ENCODE measurements at regions not wholly inside any gene's neighbourhood (a gene's known extent, or its start where the extent isn't known, plus 50 kb on each side); places are given as distances from the start of the nearest gene placed in this dataset.
A peak's percentile ranks its signal among the peaks of the same experiment; 100 is the strongest.
"Not testable (repeated sequence)": the region's sequence is repeated elsewhere in the genome, so short reads cannot be mapped to it uniquely, and the experiment has no call there.

DNA sequence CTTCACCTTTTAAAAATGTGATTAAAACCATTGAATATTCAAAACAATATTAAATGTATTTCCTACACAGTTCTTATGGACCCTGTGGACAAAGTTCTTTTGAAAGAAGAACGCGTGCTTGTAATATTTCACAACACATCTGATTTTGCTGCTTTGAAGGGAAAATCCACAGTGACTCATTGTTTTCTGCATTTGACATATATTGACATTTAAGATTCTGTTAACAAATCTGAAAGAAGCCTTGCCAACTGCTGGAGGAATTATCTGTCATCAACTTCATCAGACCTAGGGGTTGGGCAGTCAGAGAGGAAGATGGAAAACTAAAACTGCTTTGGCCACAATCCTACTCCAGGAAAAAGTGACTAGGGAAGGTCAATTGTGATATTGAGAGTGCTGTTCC lies 56.9 kb upstream of the RASEF start:
- DNase-seq: no peak
- no peaks in the 10 kb centered on the region for H3K4me1 Mint-ChIP-seq (ENCODE audit: low read depth, unreplicated experiment)

DNA sequence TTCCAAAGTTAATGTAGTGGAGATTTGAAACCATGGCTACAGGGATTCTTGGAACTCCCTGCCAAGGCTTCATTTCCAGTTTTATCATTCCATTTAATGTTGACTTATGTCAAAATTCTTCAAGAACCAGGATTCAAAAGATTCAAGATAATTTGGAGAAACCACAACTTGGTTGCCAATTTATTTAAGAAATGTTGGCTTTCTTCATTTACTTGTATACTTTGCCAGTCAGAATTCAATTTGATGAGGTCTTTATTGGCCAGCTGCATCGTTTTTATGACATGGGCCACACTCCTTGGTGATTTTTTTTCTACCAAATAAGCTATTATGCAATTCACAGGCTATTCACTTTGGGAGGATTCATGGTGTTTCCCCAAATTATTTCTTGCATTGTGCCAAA lies 53.1 kb upstream of the RASEF start:
- Mint-ChIP-seq H3K27ac (ENCODE audit: unreplicated experiment) (no peak overlapping the region), H3K4me3 (ENCODE audit: unreplicated experiment) (no peak overlapping the region), H3K4me1 (ENCODE audit: low read depth, unreplicated experiment) (no peaks in the 10 kb centered on the region), H3K36me3 (ENCODE audit: insufficient read depth, unreplicated experiment) (no peaks in the 10 kb centered on the region), H3K27me3 (ENCODE audit: insufficient read depth, unreplicated experiment) (no peaks in the 10 kb centered on the region), H3K9me3 (ENCODE audit: unreplicated experiment) (no peaks in the 10 kb centered on the region)
- ChIA-PET POLR2A (no interaction called here), CTCF (no interaction called here)
- Histone ChIP-seq H3K4me3 (ENCODE audit: low read depth, low read length) (no peak overlapping the region), H3K9me3 (no peaks in the 10 kb centered on the region), H3K36me3 (ENCODE audit: control insufficient read depth, insufficient read depth, low read length) (no peaks in the 10 kb centered on the region), H3K4me1 (no peaks in the 10 kb centered on the region), H3K27me3 (replicated peaks; ENCODE audit: control insufficient read depth, insufficient read depth, low read length) (no peaks in the 10 kb centered on the region)
- no peak for DNase-seq
- no TSS peak for BruUV-seq (replicated peaks)
- TF ChIP-seq, protein P1, sequence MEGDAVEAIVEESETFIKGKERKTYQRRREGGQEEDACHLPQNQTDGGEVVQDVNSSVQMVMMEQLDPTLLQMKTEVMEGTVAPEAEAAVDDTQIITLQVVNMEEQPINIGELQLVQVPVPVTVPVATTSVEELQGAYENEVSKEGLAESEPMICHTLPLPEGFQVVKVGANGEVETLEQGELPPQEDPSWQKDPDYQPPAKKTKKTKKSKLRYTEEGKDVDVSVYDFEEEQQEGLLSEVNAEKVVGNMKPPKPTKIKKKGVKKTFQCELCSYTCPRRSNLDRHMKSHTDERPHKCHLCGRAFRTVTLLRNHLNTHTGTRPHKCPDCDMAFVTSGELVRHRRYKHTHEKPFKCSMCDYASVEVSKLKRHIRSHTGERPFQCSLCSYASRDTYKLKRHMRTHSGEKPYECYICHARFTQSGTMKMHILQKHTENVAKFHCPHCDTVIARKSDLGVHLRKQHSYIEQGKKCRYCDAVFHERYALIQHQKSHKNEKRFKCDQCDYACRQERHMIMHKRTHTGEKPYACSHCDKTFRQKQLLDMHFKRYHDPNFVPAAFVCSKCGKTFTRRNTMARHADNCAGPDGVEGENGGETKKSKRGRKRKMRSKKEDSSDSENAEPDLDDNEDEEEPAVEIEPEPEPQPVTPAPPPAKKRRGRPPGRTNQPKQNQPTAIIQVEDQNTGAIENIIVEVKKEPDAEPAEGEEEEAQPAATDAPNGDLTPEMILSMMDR (IDR thresholded peaks at IDR 0.05; ENCODE audit: insufficient read depth in 1 of 2, low read depth in 1 of 2, low read length in 1 of 2, severe bottlenecking in 1 of 2, unreplicated experiment in 1 of 2): no peak
- intact Hi-C loops (cut with micrococcal nuclease; ENCODE audit: unreplicated experiment): no loop called here

More for the DNA sequence above, 56.9 kb upstream of the RASEF start:
- H3K4me1 ChIP-seq: no peaks in the 10 kb centered on the region
- intact Hi-C loops (cut with micrococcal nuclease; ENCODE audit: unreplicated experiment): no loop called here
- H3K4me3 Mint-ChIP-seq (ENCODE audit: unreplicated experiment): no peak overlapping the region
- H3K9me3 Mint-ChIP-seq (ENCODE audit: unreplicated experiment): no peaks in the 10 kb centered on the region
- H3K27me3 ChIP-seq (replicated peaks; ENCODE audit: control insufficient read depth, insufficient read depth, low read length): no peaks in the 10 kb centered on the region
- H3K36me3 ChIP-seq (ENCODE audit: control insufficient read depth, insufficient read depth, low read length): no peaks in the 10 kb centered on the region
- H3K27ac Mint-ChIP-seq (ENCODE audit: unreplicated experiment): no peak overlapping the region
- no peak overlapping the region for H3K4me3 ChIP-seq (ENCODE audit: low read depth, low read length)
- H3K9me3 ChIP-seq: no peaks in the 10 kb centered on the region
- POLR2A ChIA-PET: no interaction called here
- BruUV-seq (replicated peaks): no TSS peak
- TF ChIP-seq, protein P1 (IDR thresholded peaks at IDR 0.05; ENCODE audit: insufficient read depth in 1 of 2, low read depth in 1 of 2, low read length in 1 of 2, severe bottlenecking in 1 of 2, unreplicated experiment in 1 of 2): no peak
- CTCF ChIA-PET: no interaction called here
- no peaks in the 10 kb centered on the region for H3K36me3 Mint-ChIP-seq (ENCODE audit: insufficient read depth, unreplicated experiment)
- H3K27me3 Mint-ChIP-seq (ENCODE audit: insufficient read depth, unreplicated experiment): no peaks in the 10 kb centered on the region

DNA sequence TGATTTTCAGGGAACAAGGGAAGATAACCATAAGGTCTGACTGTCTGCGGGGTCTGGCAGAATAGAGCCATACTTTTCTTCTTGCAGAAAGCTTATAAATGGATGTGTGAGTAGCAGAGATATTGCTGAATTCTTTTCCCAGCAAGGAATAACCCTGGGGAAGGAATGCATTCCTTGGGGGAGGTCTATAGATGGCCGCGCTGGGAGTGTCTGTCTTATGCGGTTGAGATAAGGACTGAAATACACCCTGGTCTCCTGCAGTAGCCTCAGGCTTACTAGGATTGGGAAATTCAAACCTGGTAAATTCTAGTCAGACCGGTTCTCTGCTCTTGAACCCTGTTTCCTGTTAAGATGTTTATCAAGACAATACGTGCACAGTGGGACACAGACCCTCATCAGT lies 50.5 kb upstream of the RASEF start:
- H3K27me3 Mint-ChIP-seq (ENCODE audit: insufficient read depth, unreplicated experiment); H3K9me3 ChIP-seq; H3K4me3 ChIP-seq (ENCODE audit: low read depth, low read length); H3K27ac Mint-ChIP-seq (ENCODE audit: unreplicated experiment); H3K4me1 Mint-ChIP-seq (ENCODE audit: low read depth, unreplicated experiment); H3K4me3 Mint-ChIP-seq (ENCODE audit: unreplicated experiment); BruUV-seq (replicated peaks); H3K27me3 ChIP-seq (replicated peaks; ENCODE audit: control insufficient read depth, insufficient read depth, low read length); H3K36me3 ChIP-seq (ENCODE audit: control insufficient read depth, insufficient read depth, low read length); CTCF ChIA-PET; POLR2A ChIA-PET; H3K9me3 Mint-ChIP-seq (ENCODE audit: unreplicated experiment); H3K4me1 ChIP-seq; H3K36me3 Mint-ChIP-seq (ENCODE audit: insufficient read depth, unreplicated experiment); intact Hi-C loops (cut with micrococcal nuclease; ENCODE audit: unreplicated experiment): not testable (repeated sequence)
- peak in 1 of 2 experiments; percentile 0 for DNase-seq
